ENCODE measurements at regions not wholly inside any gene's neighbourhood (a gene's known extent, or its start where the extent isn't known, plus 50 kb on each side); places are given as distances from the start of the nearest gene placed in this dataset.

GRCh38 chr3:178445139-178445538, 91.1 kb upstream of the KCNMB2 start:
- TF ChIP-seq CTCF (IDR thresholded peaks at IDR 0.05) (no peak), EZH2 (IDR thresholded peaks at IDR 0.05; ENCODE audit: borderline replicate concordance, insufficient read depth, low read depth, low read length, poor library complexity, severe bottlenecking) (no peak)
